ENCODE measurements at regions not wholly inside any gene's neighbourhood (a gene's known extent, or its start where the extent isn't known, plus 50 kb on each side); places are given as distances from the start of the nearest gene placed in this dataset.

DNA sequence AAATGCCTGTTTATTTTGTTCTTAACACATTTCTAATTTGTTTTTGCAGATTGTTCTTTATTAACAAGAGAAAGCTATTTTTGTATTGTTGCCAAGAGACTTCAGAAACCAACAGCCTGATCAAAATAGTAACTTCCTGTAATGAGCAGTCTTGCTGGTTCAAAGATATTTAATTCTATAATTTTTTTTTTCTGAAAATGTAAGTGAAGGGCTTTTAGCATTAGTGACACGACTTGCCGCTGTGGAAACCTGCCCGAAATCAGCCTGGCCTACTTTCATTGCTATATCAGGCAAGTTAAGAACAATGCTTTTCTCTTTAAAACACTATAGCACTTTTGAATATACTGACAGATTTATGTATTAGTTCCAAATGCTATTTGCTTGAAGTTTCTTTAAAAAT is 374.3 kb downstream of the EFNB2 start:
- CTCF ChIA-PET, result no interaction called here

GRCh38 chr13:106159295-106160195 is 375.9 kb downstream of the EFNB2 start:
- no peak overlapping the region for H3K4me3 ChIP-seq (ENCODE audit: low read length)
- DNase-seq (no peak), ATAC-seq (no peak)
- Mint-ChIP-seq H3K27me3 (peaks cover 0 to 3% (median 0%) of the 10 kb centered on the region in 5 donors), H3K4me1 (no peaks in the 10 kb centered on the region), H3K9me3 (peaks cover 0 to 5% (median 0%) of the 10 kb centered on the region in 11 donors), H3K36me3 (no peaks in the 10 kb centered on the region), H3K4me3 (no peak overlapping the region), H3K27ac (no peak overlapping the region)
- CTCF ChIA-PET, result no interaction called here
- no peak overlapping the region for H3K27ac ChIP-seq (ENCODE audit: low read depth, low read length)
- intact Hi-C loops (cut with micrococcal nuclease), result no loop called here
- no peaks in the 10 kb centered on the region for H3K36me3 ChIP-seq (ENCODE audit: control insufficient read depth in 2 of 3, insufficient read depth in 3 of 3, low read length in 3 of 3)
- no peaks in the 10 kb centered on the region for H3K4me1 ChIP-seq (ENCODE audit: control insufficient read depth in 2 of 2, insufficient read depth in 2 of 2, low read length in 2 of 2)
- POLR2A ChIA-PET, result no interaction called here
- no peaks in the 10 kb centered on the region for H3K27me3 ChIP-seq (ENCODE audit: control insufficient read depth in 2 of 2, insufficient read depth in 2 of 2, low read length in 2 of 2)
- H3K9me3 ChIP-seq (ENCODE audit: control insufficient read depth in 2 of 3, low read length in 3 of 3), result no peaks in the 10 kb centered on the region

More for the DNA sequence above, 374.3 kb downstream of the EFNB2 start:
- Mint-ChIP-seq H3K4me3 (no peak overlapping the region), H3K27me3 (peaks cover 0 to 4% (median 0%) of the 10 kb centered on the region in 5 donors), H3K27ac (no peak overlapping the region), H3K4me1 (no peaks in the 10 kb centered on the region), H3K9me3 (peaks cover 0 to 6% (median 0%) of the 10 kb centered on the region in 11 donors), H3K36me3 (no peaks in the 10 kb centered on the region)
- POLR2A ChIA-PET, result interaction anchor here (0.6 kb wide), 1 partner anchor 145 kb away, joined by 3 read pairs; no protein-coding TSS in a partner anchor
- Histone ChIP-seq H3K36me3 (ENCODE audit: control insufficient read depth in 2 of 3, insufficient read depth in 3 of 3, low read length in 3 of 3) (no peaks in the 10 kb centered on the region), H3K4me3 (ENCODE audit: low read length) (no peak overlapping the region), H3K27ac (ENCODE audit: low read depth, low read length) (no peak overlapping the region), H3K9me3 (ENCODE audit: control insufficient read depth in 2 of 3, low read length in 3 of 3) (no peaks in the 10 kb centered on the region), H3K4me1 (ENCODE audit: control insufficient read depth in 2 of 2, insufficient read depth in 2 of 2, low read length in 2 of 2) (no peaks in the 10 kb centered on the region), H3K27me3 (ENCODE audit: control insufficient read depth in 2 of 2, insufficient read depth in 2 of 2, low read length in 2 of 2) (no peaks in the 10 kb centered on the region)
- intact Hi-C loops (cut with micrococcal nuclease), result no loop called here
- DNase-seq (no peak), ATAC-seq (no peak)

DNA sequence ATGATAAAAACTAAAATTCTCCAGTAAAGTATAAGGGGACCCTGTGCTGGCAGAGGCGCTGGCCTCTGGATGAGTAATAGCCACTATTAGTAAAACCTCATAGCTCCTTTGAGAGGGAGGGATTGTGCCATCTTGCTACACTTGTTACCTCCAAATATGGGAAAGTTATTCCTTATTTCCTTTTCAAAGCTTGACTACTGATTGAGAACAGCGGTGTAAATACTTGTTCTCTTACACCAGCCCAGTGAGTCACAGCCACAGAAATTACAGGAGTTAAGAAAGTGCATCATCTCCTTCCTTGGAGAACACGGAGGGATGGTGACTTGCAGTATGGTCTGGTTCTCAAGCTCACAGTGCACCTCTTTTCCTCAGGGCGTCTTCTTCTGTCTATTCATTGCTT is 379.0 kb downstream of the EFNB2 start:
- no peaks in the 10 kb centered on the region for H3K27me3 ChIP-seq (ENCODE audit: control insufficient read depth in 2 of 2, insufficient read depth in 2 of 2, low read length in 2 of 2)
- ATAC-seq (no peak), DNase-seq (no peak)
- CTCF ChIA-PET, result no interaction called here
- H3K4me1 ChIP-seq (ENCODE audit: control insufficient read depth in 2 of 2, insufficient read depth in 2 of 2, low read length in 2 of 2), result no peaks in the 10 kb centered on the region
- Mint-ChIP-seq H3K27me3 (peaks cover 0 to 3% (median 0%) of the 10 kb centered on the region in 5 donors), H3K4me3 (no peak overlapping the region), H3K36me3 (no peaks in the 10 kb centered on the region), H3K9me3 (peaks cover 0 to 6% (median 0%) of the 10 kb centered on the region in 11 donors), H3K4me1 (no peaks in the 10 kb centered on the region), H3K27ac (no peak overlapping the region)
- no peak overlapping the region for H3K4me3 ChIP-seq (ENCODE audit: low read length)
- intact Hi-C loops (cut with micrococcal nuclease), result no loop called here
- POLR2A ChIA-PET, result no interaction called here
- H3K27ac ChIP-seq (ENCODE audit: low read depth, low read length), result no peak overlapping the region
- no peaks in the 10 kb centered on the region for H3K9me3 ChIP-seq (ENCODE audit: control insufficient read depth in 2 of 3, low read length in 3 of 3)
- H3K36me3 ChIP-seq (ENCODE audit: control insufficient read depth in 2 of 3, insufficient read depth in 3 of 3, low read length in 3 of 3), result no peaks in the 10 kb centered on the region

DNA sequence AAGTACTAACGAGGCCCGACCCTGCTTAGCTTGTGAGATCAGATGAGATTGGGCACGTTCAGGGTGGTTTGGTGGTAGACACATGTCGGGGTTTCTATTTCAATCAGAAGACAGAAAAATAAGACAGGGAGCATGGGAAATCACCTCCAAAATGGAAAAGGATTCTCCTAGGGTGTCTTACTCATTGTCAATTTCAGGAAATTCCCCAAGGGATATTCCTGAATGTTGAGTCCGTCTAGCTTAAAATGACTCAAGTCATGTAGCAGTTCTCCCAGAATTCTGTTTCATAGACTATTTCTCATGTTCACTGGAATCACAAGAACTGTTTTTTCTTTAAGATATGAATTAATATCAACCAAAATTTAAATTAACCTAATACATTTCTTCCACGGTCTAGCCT is 380.1 kb downstream of the EFNB2 start:
- POLR2A ChIA-PET, result no interaction called here
- ATAC-seq, result no peak

GRCh38 chr13:106153876-106154275 is 381.6 kb downstream of the EFNB2 start:
- POLR2A ChIA-PET, result no interaction called here
- Mint-ChIP-seq H3K27me3 (peaks cover 0 to 3% (median 0%) of the 10 kb centered on the region in 5 donors), H3K9me3 (peaks cover 0 to 6% (median 0%) of the 10 kb centered on the region in 11 donors), H3K4me1 (no peaks in the 10 kb centered on the region), H3K4me3 (no peak overlapping the region), H3K27ac (no peak overlapping the region), H3K36me3 (no peaks in the 10 kb centered on the region)
- no peak for DNase-seq
- CTCF ChIA-PET, result no interaction called here
- Histone ChIP-seq H3K4me3 (ENCODE audit: low read length) (no peak overlapping the region), H3K27me3 (ENCODE audit: control insufficient read depth in 2 of 2, insufficient read depth in 2 of 2, low read length in 2 of 2) (no peaks in the 10 kb centered on the region), H3K27ac (ENCODE audit: low read depth, low read length) (no peak overlapping the region), H3K36me3 (ENCODE audit: control insufficient read depth in 2 of 3, insufficient read depth in 3 of 3, low read length in 3 of 3) (no peaks in the 10 kb centered on the region), H3K9me3 (ENCODE audit: control insufficient read depth in 2 of 3, low read length in 3 of 3) (no peaks in the 10 kb centered on the region), H3K4me1 (ENCODE audit: control insufficient read depth in 2 of 2, insufficient read depth in 2 of 2, low read length in 2 of 2) (no peaks in the 10 kb centered on the region)
- ATAC-seq, result no peak
- intact Hi-C loops (cut with micrococcal nuclease), result no loop called here

More for the DNA sequence above, 380.1 kb downstream of the EFNB2 start:
- Mint-ChIP-seq H3K9me3 (peaks cover 0 to 6% (median 0%) of the 10 kb centered on the region in 11 donors), H3K27ac (no peak overlapping the region), H3K27me3 (peaks cover 0 to 3% (median 0%) of the 10 kb centered on the region in 5 donors), H3K4me3 (no peak overlapping the region), H3K36me3 (no peaks in the 10 kb centered on the region), H3K4me1 (no peaks in the 10 kb centered on the region)
- no peak overlapping the region for H3K27ac ChIP-seq (ENCODE audit: low read depth, low read length)
- H3K4me1 ChIP-seq (ENCODE audit: control insufficient read depth in 2 of 2, insufficient read depth in 2 of 2, low read length in 2 of 2), result no peaks in the 10 kb centered on the region
- no peaks in the 10 kb centered on the region for H3K36me3 ChIP-seq (ENCODE audit: control insufficient read depth in 2 of 3, insufficient read depth in 3 of 3, low read length in 3 of 3)
- DNase-seq, result no peak
- no peaks in the 10 kb centered on the region for H3K27me3 ChIP-seq (ENCODE audit: control insufficient read depth in 2 of 2, insufficient read depth in 2 of 2, low read length in 2 of 2)
- intact Hi-C loops (cut with micrococcal nuclease), result no loop called here
- H3K9me3 ChIP-seq (ENCODE audit: control insufficient read depth in 2 of 3, low read length in 3 of 3), result no peaks in the 10 kb centered on the region
- H3K4me3 ChIP-seq (ENCODE audit: low read length), result no peak overlapping the region
- CTCF ChIA-PET, result no interaction called here

DNA sequence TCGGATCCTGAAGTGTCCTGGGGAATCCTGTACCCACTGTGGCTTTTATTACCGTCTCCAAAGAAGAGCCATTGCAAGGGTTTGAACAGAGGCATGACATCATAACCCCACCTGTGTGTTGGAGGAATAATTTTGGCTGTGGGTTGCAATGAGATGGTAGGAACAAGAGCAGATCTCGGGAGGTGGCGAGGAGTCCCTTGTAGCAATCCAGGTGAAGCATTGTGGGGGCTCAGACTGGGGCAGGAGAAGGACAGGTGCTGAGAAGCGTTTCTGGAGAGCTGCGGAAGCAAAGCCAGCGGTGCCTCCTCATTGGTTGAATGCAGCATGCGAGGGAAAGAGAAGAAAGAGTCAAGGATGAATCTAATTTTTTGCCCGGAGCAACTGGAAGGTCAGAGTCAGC is 382.4 kb downstream of the EFNB2 start:
- POLR2A ChIA-PET, result no interaction called here
- ATAC-seq, result no peak

DNA sequence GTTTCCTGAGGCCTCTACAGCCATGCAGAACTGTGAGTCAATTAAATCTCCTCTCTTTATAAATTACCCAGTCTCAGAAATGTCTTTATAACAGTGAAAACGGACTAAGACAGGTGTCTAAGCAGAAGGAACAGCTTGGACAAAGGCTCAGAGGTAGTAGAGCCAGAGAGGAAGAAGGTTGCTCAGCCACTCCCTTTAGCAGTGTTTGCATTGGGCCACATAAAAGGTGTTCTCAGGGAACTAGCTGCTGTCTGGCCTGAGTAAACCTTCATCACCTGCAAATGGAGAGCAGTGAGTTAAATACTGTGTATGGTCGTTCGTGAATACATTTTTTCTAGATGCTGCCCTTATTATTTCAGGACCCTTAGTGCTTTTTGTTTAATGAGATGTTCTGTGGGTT is 383.4 kb downstream of the EFNB2 start:
- H3K4me3 ChIP-seq (ENCODE audit: low read length), result no peak overlapping the region
- no peaks in the 10 kb centered on the region for H3K36me3 Mint-ChIP-seq
- H3K9me3 ChIP-seq (ENCODE audit: control insufficient read depth in 2 of 3, low read length in 3 of 3), result no peaks in the 10 kb centered on the region
- ATAC-seq, result no peak
- no peaks in the 10 kb centered on the region for H3K36me3 ChIP-seq (ENCODE audit: control insufficient read depth in 2 of 3, insufficient read depth in 3 of 3, low read length in 3 of 3)
- ChIA-PET CTCF (no interaction called here), POLR2A (no interaction called here)
- H3K27ac Mint-ChIP-seq, result no peak overlapping the region
- intact Hi-C loops (cut with micrococcal nuclease), result no loop called here
- H3K4me3 Mint-ChIP-seq, result no peak overlapping the region
- no peak for DNase-seq
- no peaks in the 10 kb centered on the region for H3K4me1 ChIP-seq (ENCODE audit: control insufficient read depth in 2 of 2, insufficient read depth in 2 of 2, low read length in 2 of 2)
- H3K27ac ChIP-seq (ENCODE audit: low read depth, low read length), result no peak overlapping the region
- H3K9me3 Mint-ChIP-seq, result peaks cover 0 to 8% (median 0%) of the 10 kb centered on the region in 11 donors
- no peaks in the 10 kb centered on the region for H3K27me3 ChIP-seq (ENCODE audit: control insufficient read depth in 2 of 2, insufficient read depth in 2 of 2, low read length in 2 of 2)
- H3K27me3 Mint-ChIP-seq, result peaks cover 0 to 3% (median 0%) of the 10 kb centered on the region in 5 donors
- H3K4me1 Mint-ChIP-seq, result no peaks in the 10 kb centered on the region

More for the DNA sequence above, 382.4 kb downstream of the EFNB2 start:
- intact Hi-C loops (cut with micrococcal nuclease), result no loop called here
- Histone ChIP-seq H3K9me3 (ENCODE audit: control insufficient read depth in 2 of 3, low read length in 3 of 3) (no peaks in the 10 kb centered on the region), H3K4me3 (ENCODE audit: low read length) (no peak overlapping the region), H3K36me3 (ENCODE audit: control insufficient read depth in 2 of 3, insufficient read depth in 3 of 3, low read length in 3 of 3) (no peaks in the 10 kb centered on the region), H3K4me1 (ENCODE audit: control insufficient read depth in 2 of 2, insufficient read depth in 2 of 2, low read length in 2 of 2) (no peaks in the 10 kb centered on the region), H3K27ac (ENCODE audit: low read depth, low read length) (no peak overlapping the region), H3K27me3 (ENCODE audit: control insufficient read depth in 2 of 2, insufficient read depth in 2 of 2, low read length in 2 of 2) (no peaks in the 10 kb centered on the region)
- H3K36me3 Mint-ChIP-seq, result no peaks in the 10 kb centered on the region
- CTCF ChIA-PET, result no interaction called here
- H3K27me3 Mint-ChIP-seq, result peaks cover 0 to 3% (median 0%) of the 10 kb centered on the region in 5 donors
- no peaks in the 10 kb centered on the region for H3K4me1 Mint-ChIP-seq
- peaks cover 0 to 6% (median 0%) of the 10 kb centered on the region in 11 donors for H3K9me3 Mint-ChIP-seq
- H3K4me3 Mint-ChIP-seq, result no peak overlapping the region
- DNase-seq, result no peak
- no peak overlapping the region for H3K27ac Mint-ChIP-seq
